CD1c-positive myeloid dendritic cell (primary cell): ENCODE measurements at regions not wholly inside any gene's neighbourhood (a gene's known extent, or its start where the extent isn't known, plus 50 kb on each side); places are given as distances from the start of the nearest gene placed in this dataset.
"Not testable (repeated sequence)": the region's sequence is repeated elsewhere in the genome, so short reads cannot be mapped to it uniquely, and the experiment has no call there.

Experiments used
- DNase-seq: peaks from one replicate; pipeline ENCODE4 v3.0.0-alpha.2; 2016; ENCODE audit errors: extremely low spot score

DNA sequence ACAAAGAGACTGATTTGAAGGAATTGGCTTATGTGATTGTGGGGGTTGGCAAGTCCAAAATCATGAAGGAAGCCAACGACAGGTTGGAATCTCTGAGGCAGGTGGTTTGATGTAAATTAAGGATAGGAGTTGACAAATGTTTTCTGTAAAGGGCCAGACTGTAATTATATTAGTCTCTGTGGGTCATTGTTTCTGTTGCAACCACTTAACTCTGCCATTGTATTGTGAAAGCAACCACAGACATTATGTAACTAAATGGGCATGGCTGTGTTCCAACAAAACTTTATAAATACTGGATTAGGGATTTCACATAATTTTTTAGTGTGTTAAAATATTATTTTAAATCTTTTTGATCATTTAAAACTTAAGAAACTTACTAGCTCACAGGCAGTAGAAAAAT, 199.2 kb upstream of the MYLIP start:
- DNase-seq, result peak; percentile 41

DNA sequence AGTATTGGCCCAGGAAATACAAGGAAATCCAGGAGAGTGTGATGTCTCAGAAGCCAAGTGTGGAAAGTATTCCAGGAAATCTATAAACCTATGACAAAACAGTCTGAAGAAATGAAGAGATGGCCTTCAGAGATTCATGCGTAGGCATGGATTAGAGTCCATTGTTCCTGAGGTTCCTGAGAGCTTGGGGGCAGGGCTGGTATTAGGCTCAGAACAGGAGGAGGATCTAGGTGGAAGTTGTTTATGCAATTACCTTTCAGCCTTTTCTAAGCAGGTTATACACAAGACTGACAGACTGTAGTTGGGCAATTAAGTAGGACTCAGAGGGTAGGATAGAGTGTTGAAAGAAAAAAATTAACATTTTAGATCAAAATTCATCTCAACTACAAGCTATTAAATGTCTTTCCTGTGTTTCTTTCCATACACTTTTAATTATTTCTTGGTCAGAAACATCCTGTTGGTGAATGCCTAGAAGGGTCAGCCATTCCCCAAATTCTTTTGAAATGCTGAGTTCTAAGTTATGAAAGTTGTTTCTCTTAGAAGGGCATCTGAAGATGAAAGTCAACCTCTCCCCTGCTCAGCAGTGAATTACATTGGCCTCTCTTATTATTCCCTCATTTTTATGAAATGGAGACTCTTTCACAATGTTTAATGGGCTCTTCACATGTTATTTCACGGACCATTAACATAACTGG, 201.2 kb upstream of the MYLIP start:
- no peak for DNase-seq

DNA sequence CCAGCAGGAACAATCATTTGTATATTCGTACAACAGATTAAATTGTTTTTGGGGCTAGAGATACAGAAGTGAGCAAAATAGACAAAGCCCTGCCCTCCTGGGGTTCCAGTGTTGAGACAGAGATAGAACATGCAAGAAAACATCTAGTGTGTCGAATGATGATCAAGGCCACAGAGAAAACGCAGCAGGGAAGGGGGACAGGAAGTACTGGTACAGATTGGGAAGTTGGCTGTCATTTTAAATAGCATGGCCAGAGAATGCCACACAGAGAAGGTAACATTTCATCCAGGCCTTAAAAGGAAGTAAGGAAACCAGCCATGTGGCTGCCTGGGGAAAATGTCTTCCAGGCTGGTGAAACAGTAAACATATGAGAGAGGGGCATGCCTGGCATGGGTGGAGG, 202.6 kb upstream of the MYLIP start:
- DNase-seq, result no peak

DNA sequence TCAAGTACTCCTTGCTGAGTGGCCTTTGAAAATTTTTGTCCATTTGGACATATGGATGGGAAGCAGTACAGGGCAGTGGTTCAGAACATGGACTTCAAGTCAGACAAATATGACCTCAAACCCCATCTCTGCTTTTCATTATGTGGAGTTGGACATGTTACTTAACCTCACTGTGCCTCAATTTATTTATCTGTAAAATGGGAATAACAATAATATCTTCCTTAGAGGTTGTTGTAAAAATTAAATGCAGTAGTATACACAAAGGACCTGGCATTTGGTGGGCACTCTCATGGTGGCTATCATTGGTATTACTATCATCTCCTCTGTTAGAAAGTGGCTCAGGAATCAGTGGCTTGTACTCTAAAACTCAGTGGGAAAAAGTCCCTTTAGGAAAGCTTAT, 204.0 kb upstream of the MYLIP start:
- DNase-seq, result no peak

DNA sequence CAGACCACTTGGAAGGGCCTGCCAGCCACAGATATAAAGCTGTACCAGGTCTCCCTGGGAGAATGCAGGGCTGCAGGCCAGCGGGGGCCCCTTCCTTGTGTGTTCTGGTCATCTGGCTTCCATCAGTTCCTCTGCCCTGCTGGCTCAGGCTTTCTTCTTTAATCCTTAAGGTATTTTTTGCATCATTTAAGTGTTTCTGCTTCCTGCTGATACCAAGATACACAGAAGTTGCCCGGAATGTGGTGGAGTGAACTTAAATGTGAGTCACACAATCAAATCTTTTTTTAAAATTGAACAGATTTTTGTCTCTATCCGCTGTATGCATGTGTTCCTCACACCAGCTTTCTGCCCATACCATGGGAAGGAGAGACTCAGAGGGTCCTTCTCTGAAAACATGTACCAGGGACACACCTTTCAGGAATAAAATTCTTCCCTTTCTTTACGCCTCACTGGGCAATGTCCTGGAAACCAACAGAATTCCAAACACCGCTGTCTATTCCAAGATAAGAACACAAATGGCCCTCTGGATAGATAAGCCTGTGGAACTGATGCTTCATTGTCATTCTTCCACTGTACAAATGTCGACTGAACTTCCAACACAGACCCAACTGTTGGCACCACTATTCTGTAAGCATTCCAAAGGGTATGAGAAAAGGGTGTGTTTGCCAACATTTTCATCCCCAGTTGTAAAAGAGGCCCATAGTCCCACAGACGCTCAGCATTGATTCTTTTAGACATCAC, 206.2 kb upstream of the MYLIP start:
- no peak for DNase-seq

DNA sequence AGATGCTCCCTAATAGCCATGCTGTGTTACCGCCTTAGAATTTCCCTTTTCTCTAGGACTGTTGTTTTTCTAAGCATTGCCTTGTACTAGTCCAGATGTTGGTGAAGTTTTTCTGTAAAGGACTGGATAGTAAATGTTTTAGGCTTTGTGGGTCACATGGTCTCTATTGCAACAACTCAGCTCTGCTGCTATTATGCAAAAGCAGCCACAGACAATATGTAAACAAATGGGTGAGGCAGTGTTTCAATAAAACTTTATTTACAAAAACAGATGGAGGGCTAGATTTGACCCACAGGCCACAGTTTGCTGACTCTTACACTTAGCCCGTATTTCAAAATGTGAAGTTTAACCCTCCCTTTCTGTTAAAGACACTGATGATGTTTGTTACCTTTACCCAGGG, 207.6 kb upstream of the MYLIP start:
- no peak for DNase-seq

DNA sequence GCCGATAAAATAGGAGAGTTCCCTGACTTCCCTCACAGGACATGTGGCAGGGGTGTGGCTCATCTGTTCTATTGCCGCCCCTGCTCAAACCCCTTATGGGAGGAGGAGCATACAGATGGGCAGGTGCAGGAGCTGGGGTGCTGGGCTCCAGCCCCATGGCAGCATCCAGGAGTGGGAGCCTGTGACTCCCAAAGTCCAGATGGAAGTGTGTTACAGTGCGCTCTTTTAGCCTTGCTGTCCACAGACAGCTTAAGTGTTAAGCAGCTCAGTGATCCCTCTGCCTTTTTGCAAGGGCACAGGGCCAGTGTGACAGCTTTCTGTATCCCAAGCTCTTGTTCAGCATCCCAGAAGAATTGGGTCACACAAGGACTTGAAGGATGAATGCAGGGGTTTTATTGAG, 212.3 kb upstream of the MYLIP start:
- no peak for DNase-seq

DNA sequence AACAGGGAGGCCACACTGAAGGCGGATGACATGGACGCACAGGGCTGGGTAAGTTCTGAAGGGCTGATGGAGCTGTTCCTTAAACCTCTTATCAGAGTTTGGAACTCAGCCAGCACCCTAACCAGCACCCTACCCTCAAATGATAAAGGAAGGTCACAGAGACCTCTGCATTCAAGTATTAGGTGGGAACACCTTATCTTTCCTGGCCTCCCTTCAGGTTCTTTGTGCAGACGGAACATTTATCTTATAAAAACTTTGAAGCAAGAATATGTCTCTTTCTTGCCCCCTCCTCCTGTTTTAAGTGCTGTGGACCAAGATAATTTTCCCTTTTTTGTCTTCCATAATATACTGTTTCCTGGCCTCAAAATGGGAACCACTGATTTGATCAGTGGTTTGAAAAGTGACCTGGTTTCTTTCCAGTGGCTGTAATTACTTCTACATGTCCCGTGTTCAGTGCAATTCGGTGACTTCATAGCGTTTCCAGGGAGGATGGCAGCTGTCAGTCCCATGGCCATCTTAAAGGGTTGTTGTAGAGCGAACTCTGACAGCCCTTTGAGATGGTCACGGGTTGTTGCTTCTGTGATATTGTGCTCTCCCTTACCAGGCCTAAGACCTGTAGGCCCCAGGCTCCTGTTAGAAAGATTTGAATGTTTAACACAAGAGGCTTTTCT, 213.2 kb upstream of the MYLIP start:
- DNase-seq, result no peak

DNA sequence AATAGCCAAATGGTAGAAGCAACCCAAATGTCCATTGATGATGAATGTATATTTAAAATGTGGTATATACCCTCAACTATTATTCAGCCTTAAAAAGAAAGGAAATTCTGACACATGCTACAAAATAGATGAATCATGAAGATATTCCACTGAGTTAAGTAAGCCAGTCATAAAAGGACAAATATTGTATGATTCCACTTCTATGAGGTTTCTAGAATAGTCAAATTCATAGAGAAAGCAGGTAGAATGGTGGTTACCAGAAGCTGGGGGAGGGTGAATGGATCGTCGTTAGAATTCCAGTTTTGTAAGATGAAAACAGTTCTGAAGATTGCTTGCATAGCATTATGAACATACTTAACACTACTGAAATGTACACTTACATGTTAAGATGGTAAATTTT, 214.3 kb upstream of the MYLIP start:
- no peak for DNase-seq

DNA sequence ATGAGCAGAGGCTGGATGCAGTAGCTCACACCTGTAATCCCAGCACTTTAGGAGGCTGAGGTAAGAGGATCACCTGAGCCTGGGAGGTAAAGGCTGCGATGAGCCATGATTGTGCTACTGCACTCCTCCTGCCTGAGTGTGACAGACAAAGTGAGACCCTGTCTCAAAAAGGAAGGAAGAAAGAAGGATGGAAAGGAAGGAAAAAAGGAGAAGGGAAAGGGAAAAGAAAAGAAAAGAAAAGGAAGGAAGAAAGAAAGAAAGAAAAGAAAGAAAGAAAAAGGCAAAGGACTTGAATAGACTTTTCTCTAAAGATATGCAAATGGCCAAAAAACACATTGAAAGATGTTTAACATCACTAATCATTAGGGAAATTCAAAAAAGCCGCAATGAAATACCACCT, 215.3 kb upstream of the MYLIP start:
- DNase-seq, result no peak

DNA sequence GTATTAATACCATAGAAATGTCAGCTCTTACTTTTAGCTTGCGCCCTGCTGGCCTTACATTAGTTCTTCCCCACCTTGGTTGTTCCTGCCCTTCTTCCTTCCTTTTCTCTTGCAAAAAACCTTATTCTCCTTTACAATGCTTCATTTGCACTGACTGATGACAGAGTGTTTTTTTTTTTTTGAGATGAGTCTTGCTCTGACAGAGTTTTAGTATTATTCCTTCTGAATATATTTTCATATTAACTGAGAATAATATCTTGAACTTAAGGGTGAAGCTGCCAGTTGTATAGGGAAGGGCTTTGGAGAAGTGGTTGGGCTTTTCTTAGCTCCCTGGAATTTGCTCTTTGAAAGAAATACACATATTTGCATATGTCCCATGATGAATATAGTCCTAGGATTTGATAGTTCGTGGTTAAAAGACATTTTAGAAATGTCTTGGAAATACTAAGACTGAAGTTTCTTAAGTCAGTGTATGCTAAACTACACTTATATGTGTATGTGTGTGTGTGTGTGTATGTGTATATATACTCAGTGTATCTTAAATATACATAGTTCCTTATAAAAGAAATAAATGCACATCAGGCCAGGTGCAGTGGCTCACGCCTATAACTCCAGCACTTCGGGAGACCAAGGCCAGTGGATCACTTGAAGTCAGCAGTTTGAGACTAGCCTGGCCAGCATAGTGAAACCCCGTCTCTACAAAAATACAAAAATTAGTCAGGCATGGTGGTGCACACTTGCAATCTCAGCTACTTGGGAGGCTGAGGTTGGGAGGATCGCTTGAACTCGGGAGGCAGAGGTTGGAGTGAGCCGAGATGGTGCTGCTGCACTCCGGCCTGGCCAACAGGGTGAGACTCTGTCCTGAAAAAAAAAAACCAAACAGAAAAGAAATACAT, 216.1 kb upstream of the MYLIP start:
- DNase-seq, result no peak

DNA sequence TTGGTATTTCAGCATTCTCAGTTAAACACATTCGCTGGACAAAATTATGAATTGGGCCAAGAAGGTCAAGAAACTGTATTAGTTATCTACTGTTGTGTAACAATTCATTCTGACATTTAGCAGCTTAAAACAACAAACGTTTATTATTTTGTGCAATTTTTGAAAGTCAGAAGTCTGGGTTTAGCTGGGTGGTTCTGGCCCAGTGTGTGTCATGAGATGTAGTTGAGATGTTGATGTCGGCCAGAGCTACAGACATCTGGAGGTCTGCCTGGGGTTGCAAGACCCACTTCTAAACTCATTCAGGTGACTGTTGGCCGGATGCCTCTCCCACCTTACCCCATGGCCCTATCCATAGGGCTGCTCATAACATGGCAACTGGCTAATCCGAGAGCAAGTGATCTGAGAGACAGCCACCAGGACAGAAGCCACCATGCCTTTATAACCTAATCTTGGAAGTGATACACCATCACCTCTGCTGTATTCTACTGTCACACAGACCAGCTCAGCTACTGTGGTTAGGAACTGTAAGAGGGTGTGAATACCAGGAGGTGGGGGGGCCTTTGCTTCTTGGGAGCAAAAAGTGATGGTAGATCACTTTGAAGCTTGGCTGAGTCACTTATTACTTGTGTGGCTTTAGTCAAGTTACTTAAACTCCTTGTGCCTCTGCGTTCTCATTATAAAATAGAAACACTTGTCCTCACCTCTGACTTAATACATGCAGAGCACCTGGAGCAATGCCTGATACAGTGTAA, 217.0 kb upstream of the MYLIP start:
- no peak for DNase-seq

DNA sequence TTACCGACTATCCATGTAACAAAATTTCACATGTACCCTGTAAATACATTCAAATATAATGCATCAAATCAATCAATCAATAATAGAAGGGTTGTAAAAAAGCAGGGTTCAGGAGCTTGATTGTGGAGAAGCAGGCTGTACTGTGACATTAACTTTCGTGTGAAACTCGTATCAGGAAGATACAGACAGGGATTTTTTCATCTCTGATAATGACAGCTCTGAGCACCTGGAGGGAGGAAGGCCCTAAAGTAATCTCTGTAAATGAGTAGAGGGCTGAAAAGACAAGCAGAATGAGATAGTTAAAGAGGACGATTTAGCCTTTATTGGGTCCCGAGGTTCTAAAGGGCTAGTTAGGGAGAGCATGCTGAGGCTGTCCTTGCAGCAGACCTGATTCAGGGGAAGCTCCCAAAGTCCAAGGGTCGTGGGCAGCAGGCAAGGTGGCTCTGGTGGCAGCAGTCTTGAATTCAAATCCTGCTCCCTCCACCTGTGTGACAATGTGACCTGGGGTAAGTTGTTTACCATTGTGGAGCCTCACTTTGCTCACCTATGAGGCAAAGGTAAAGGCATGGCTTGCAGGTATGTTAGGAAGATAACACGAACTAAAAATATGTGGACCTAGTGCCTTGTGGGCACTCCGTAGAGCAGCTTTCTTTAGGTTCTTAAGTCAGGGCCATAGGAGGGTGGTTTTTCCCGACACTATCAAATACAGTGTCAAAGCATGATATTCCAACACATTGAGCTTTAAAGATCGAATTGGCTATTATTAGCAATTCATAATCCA, 219.4 kb upstream of the MYLIP start:
- no peak for DNase-seq

DNA sequence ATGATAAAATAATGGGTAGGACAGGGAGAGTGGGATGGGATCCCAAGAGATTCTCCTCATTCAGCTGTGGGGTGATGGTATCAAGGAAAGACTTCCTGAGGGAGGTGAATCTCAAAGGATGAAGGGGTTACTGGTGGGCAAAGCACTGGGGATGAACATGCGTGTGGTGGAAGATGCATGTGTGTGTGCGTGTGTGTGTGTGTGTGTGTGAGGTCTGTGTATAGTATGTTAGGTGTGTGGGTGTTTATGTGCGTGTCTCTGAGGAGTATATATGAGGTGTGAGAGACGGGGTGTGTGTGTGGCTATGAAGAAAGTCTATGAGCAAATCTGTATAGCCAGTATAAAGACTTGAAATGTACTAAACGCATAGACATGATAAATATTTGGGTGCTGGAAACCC, 220.0 kb upstream of the MYLIP start:
- no peak for DNase-seq

DNA sequence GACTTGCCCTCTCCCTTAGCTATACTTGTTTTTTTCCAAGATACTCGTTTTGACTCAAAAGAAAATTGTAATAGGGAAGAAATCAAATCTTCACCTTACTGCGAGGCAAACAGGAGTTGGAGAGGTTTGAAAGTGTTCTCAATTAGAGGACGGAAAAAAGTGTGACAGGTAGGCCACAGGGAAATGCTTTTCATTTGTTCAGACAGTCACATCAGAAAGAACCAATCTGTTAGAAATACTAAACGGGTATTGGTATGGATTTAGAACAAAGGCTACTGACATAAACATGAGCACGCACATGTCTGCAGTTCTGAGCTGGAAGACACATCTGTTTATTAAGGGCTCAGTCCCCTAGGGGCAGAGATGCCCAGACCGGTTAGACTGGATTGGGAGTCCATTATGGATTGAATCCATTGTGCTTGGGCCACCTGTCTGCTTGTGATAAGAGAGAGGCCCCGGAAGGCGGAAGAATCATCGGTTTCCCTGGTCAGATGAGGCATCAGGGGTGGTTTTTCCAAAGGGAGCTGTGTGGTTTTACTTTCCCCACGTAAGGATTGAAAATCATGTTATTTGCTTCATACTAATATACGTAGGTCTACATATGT, 220.9 kb upstream of the MYLIP start:
- DNase-seq, result no peak

DNA sequence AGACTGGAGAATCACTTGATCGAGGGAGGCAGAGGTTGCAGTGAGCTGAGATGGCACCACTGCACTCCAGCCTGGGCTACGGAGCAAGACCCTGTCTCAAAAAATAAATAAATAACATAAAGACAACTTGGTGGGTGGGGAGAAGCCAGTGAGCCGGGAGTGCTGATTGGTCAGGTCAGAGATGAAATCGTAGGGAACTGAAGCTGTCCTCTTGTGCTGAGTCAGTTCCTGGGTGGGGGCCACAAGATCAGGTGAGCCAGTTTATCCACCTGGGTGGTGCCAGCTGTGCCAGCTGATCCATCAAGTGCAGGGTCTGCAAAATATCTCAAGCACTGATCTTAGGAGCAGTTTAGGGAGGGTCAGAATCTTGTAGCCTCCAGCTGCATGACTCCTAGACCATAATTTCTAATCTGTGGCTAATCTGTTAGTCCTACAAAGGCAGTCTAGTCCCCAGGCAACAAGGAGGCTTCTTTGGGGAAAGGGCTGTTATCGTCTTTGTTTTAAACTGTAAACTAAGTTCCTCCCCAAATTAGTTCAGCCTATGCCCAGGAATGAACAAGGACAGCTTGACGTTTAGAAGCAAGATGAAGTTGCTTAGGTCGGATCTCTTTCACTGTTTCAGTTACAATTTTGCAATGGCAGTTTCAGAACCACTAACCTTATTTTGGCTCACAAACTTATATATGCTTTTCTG, 221.5 kb upstream of the MYLIP start:
- not testable (repeated sequence) for DNase-seq

DNA sequence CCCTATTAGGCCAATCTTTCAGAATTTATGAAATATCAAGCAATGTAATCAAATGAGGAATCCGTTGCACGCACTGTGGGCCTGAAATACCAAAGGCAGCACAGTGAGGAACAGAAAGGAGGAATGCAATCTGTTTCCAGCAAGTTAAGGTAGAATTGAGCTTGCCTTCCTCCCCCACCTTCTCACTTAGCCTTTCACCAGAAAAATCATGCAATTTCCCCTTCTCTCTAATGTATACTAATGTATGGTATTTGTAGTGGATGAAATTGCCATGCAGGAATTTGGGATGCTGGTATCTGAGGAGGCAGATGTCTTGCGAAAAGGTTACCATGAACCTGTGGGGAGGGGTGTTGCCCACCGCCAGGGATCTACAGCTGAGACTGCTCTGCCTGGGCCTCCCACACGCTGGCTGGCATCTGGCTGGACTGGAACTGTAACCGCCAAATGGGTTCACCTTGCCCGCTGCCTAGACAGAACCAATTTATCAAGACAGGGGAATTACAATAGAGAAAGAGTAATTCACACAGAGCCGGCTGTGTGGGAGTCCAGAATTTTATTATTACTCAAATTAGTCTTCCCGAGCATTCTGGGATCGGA, 222.4 kb upstream of the MYLIP start:
- peak; percentile 66 for DNase-seq

DNA sequence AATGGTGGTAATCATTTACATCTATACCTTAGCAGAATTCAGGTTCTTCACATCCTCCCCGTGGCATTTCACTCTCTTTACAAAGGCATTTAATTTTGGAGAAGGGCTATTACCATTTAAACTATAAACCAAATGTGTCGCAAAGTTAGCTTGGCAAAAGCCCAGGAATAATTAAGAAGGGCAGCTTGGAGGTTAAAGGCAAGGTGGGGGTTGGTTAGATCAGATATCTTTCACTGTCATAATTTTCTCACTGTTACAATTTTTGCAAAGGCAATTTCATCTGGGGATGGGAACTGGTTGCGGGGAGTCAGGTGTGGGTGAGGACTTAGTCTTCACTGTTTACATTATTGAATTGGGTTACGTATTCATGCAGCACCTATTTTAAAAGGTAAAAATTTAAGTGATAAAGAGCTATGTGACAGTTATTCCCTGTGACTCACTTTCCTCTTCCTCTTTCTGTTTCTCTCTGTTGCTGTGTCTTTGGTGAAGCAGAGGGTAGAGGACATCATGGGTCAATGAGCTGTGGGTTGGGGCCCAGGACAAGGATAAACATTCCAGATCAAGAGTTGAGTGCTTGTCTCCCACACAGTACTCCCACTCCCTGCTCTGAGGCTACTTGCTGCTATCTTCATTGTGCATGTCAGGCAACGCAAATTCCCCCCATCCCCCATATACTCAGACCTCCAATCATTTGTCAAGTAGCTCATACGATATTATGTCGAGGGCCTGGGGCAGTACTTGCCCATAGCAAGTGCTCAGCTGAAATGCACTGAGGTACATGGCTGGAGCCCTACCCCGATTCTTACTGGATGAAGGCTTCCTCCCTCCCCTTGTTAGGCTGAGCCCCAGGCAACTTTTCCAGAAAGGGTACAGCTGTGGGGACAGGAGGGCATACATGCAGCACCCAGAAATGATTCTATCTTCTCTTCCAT, 223.1 kb upstream of the MYLIP start:
- DNase-seq, result peak; percentile 75
